ENCODE measurements at regions not wholly inside any gene's neighbourhood (a gene's known extent, or its start where the extent isn't known, plus 50 kb on each side); places are given as distances from the start of the nearest gene placed in this dataset.

DNA sequence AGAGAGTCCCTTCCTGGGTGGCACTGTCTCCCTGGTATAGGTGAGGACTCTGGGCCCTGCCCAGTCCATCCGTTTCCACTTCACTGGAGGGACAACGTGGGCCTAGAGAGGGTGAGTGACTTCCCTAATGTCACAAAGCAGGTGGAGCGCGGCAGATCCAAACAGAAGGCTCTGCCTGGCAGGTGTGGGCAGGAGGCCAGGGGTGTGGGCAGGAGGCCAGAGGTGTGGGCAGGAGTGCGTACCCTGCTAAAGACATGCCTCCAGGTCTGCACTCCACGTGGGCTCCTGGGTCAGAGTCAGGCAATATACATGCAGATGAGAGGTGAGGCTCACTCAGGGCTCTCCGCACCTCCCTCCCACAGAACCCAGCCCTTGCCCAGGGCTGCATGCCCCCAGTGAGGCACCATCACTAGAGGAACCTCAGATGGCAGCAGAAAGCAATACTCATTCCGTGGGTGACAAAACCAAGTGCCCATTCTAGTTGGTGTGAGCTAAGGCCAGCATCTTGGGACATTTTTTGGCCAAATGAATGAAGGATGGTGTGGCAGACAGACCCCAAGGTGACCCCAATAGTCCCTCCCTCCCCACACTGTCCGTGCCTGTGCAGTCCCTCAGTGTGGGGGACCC, 271.6 kb upstream of the RTL1 start:
- FAIRE-seq (no peak), DNase-seq (ENCODE audit: low read depth) (no peak)
- TF ChIP-seq, protein P1, sequence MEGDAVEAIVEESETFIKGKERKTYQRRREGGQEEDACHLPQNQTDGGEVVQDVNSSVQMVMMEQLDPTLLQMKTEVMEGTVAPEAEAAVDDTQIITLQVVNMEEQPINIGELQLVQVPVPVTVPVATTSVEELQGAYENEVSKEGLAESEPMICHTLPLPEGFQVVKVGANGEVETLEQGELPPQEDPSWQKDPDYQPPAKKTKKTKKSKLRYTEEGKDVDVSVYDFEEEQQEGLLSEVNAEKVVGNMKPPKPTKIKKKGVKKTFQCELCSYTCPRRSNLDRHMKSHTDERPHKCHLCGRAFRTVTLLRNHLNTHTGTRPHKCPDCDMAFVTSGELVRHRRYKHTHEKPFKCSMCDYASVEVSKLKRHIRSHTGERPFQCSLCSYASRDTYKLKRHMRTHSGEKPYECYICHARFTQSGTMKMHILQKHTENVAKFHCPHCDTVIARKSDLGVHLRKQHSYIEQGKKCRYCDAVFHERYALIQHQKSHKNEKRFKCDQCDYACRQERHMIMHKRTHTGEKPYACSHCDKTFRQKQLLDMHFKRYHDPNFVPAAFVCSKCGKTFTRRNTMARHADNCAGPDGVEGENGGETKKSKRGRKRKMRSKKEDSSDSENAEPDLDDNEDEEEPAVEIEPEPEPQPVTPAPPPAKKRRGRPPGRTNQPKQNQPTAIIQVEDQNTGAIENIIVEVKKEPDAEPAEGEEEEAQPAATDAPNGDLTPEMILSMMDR (IDR thresholded peaks at IDR 0.05; ENCODE audit: insufficient read depth, low read length, severe bottlenecking), result no peak
- Histone ChIP-seq H3K36me3 (ENCODE audit: control insufficient read depth, insufficient read depth, low read length) (no peaks in the 10 kb centered on the region), H3K4me3 (ENCODE audit: low read depth, low read length) (no peak overlapping the region), H3K27me3 (ENCODE audit: control insufficient read depth, insufficient read depth, low read length) (no peaks in the 10 kb centered on the region)

DNA sequence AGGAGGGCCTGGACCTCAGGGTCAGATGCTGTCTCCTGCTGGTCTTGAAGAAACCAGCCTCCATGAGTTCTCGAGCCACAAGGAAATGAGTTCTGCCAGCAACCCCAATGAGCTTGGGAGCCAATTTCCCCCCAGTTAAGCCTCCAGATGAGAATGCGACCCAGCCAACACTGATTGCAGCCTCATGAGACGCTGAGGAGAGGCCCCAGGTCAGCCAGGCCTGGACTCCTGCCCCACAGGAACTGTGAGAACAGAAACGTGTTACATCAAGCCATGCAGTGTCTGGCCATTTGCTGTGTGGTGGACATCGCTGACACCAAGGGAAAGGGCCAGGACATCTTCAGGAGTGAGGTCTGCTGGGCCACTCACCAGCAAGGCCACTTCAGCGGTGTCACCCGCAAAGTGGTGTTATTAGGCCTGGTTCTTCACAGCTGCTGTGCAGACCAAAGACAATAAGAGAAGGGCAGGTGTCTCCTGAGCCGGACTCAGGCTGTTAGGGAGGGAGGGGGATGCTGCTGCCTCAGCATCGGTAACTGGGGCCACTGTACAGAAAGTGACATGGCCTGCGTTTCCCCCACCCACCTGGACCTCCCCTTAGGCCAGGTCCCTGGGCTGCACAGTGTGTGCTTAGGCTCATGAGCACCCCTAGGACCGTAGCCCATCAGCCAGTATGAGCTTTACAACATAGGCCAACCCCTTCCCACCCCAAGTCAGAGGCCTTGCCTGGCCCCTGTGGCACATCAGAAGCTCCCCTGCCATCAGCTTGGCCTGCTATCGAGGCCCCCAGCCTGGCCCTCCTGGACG, 272.4 kb upstream of the RTL1 start:
- Histone ChIP-seq H3K4me3 (ENCODE audit: low read depth, low read length) (no peak overlapping the region), H3K27me3 (ENCODE audit: control insufficient read depth, insufficient read depth, low read length) (no peaks in the 10 kb centered on the region), H3K36me3 (ENCODE audit: control insufficient read depth, insufficient read depth, low read length) (no peaks in the 10 kb centered on the region)
- FAIRE-seq, result no peak
- TF ChIP-seq, protein P1 (IDR thresholded peaks at IDR 0.05; ENCODE audit: insufficient read depth, low read length, severe bottlenecking), result no peak
- DNase-seq (ENCODE audit: low read depth), result no peak

DNA sequence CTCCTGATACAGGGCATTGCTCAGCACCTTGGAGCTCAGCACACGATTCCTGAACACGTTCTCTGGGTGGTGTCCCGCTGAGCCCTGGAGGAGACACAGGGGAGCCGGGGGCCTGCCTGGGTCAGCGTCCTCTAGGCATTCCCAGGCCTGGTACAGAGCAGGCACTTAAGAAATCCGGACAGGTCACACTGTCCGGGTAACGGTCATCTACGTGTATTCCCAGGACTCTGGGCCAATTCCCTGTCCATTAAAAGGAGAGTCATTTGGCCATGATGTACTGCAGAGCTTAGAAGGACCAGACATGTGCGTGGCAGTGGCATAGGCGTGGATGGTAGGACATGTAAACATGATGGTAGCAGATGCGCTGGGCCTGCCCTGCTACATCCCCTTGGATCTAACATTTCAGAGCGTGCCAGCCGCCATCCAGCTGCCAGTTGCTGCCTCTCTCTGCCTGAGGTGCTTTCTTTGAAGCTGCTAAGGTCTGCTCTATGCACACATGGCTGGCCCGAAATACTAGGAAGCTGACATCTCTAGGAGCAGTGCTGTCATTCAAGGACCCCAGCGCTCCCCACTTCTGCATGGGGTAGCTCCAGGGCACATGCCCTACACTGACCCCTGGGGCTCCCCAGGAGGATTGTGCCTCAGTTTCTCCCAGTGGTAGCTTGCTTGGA, 273.1 kb upstream of the RTL1 start:
- FAIRE-seq, result no peak

DNA sequence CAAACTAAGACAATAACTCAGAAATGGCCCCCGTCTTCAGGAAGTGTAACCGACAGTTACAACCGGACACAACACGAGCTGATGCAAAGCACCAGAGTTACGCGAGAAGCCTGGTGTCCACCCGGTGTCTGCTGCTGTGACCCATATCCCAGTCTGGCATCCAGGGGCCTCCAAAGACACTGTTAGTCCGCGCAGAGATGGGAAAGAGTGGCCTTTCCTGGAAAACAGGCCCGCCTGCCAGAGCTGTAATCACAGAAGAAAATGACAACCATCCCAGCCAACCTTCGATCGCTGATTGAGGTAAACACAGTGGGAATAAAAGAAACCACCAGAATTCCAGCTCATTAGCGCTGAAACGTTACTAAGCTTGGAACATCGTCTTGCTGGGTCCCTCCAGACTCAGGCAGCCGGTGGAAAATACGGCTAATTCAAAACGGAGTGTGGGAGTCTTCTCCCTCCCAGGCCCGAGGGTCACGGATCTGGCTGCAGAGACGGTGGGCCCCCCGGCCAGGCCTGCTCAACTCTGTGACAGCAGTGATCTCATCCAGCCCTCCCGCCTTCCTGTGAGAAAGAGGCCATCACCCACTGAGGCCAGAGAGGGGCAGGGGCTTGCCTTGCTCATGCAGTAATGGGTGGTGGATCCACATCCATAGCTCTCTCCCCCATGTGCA, 273.9 kb upstream of the RTL1 start:
- peak; percentile 62 for FAIRE-seq
- DNase-seq (ENCODE audit: low read depth), result no peak
- TF ChIP-seq, protein P1 (IDR thresholded peaks at IDR 0.05; ENCODE audit: insufficient read depth, low read length, severe bottlenecking), result no peak
- no peaks in the 10 kb centered on the region for H3K27me3 ChIP-seq (ENCODE audit: control insufficient read depth, insufficient read depth, low read length)
- H3K4me3 ChIP-seq (ENCODE audit: low read depth, low read length), result no peak overlapping the region
- no peaks in the 10 kb centered on the region for H3K36me3 ChIP-seq (ENCODE audit: control insufficient read depth, insufficient read depth, low read length)

More for the DNA sequence above, 273.1 kb upstream of the RTL1 start:
- DNase-seq (ENCODE audit: low read depth), result no peak
- Histone ChIP-seq H3K27me3 (ENCODE audit: control insufficient read depth, insufficient read depth, low read length) (no peaks in the 10 kb centered on the region), H3K4me3 (ENCODE audit: low read depth, low read length) (no peak overlapping the region), H3K36me3 (ENCODE audit: control insufficient read depth, insufficient read depth, low read length) (no peaks in the 10 kb centered on the region)
- TF ChIP-seq, protein P1 (IDR thresholded peaks at IDR 0.05; ENCODE audit: insufficient read depth, low read length, severe bottlenecking), result no peak

DNA sequence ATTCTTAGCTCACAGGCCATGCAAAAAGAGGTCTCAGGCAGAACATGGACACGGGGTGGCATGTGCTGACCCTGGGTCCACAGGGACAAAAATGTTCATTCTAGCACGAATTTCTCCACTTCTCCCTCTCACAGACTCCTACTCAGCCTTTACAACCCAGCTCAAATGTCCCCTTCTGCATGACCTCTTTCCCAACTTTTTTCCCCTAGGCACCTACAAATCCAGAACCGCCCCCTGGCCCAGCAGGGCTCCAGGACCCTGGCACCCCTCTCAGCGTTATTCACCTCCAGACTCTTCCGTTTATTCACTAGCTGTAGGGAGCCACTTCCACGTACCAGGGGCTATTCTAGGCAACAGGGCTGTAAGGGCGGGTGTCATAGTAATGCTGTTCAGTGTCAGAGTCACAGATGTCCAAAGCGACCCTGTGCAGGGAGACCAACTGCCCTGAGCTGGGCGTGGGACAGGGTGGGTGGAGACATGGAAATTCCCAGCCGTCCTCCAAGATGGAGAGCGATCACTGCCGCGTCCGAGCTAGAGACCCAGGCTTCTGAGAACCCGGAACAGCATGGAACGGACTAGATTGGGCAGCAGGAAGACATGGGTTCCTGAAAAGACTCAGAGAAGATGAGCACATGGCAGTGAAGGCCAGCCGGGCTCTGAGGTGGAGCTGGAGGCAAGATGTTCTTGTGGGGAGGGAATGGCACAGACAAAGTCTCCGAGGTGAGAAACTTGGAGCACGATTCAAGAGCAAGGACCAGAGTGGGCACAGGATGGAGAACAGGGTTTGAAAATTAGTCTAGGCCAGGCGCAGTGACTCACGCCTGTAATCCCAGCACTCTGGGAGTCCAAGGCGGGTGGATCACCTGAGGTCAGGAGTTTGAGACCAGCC, 274.9 kb upstream of the RTL1 start:
- TF ChIP-seq, protein P1 (IDR thresholded peaks at IDR 0.05; ENCODE audit: insufficient read depth, low read length, severe bottlenecking), result no peak
- FAIRE-seq (no peak), DNase-seq (ENCODE audit: low read depth) (no peak)
- Histone ChIP-seq H3K36me3 (ENCODE audit: control insufficient read depth, insufficient read depth, low read length) (no peaks in the 10 kb centered on the region), H3K4me3 (ENCODE audit: low read depth, low read length) (no peak overlapping the region), H3K27me3 (ENCODE audit: control insufficient read depth, insufficient read depth, low read length) (no peaks in the 10 kb centered on the region)

Data from bronchial epithelial cell (primary cell).